GM12872 (cell line): ENCODE measurements at regions not wholly inside any gene's neighbourhood (a gene's known extent, or its start where the extent isn't known, plus 50 kb on each side); places are given as distances from the start of the nearest gene placed in this dataset.

Experiments used
- CTCF ChIP-seq: IDR thresholded peaks from 3 replicates; pipeline ENCODE4 v1.5.1; 2011; ENCODE audit warnings: low read depth, mild to moderate bottlenecking, low read length, moderate library complexity; ENCODE audit not compliant: insufficient read depth

GRCh38 chr2:128439031-128439790 lies 120.5 kb upstream of the HS6ST1 start:
- TF ChIP-seq CTCF = no peak

GRCh38 chr2:128439791-128440665 lies 121.4 kb upstream of the HS6ST1 start:
- no peak for TF ChIP-seq CTCF

GRCh38 chr2:128440666-128441340 lies 122.1 kb upstream of the HS6ST1 start:
- no peak for TF ChIP-seq CTCF

- no peak for TF ChIP-seq CTCF
Observed at GRCh38 chr2:128441341-128442052, 122.8 kb upstream of the HS6ST1 start.

- TF ChIP-seq CTCF = no peak
Observed at GRCh38 chr2:128442053-128442751, 123.5 kb upstream of the HS6ST1 start.

GRCh38 chr2:128442891-128443302 lies 124.2 kb upstream of the HS6ST1 start:
- TF ChIP-seq CTCF = no peak
